ENCODE measurements at regions not wholly inside any gene's neighbourhood (a gene's known extent, or its start where the extent isn't known, plus 50 kb on each side); places are given as distances from the start of the nearest gene placed in this dataset.

GRCh38 chr9:19649336-19650041 lies 139.3 kb downstream of the SLC24A2 start:
- H3K27ac ChIP-seq (ENCODE audit: low read depth in 1 of 3, low read length in 2 of 3) = no peak overlapping the region
- 54 to 68% (median 59%) methylated on average over 4 of the region's 4 CpGs for WGBS, 3 donors
- FAIRE-seq = no peak

DNA sequence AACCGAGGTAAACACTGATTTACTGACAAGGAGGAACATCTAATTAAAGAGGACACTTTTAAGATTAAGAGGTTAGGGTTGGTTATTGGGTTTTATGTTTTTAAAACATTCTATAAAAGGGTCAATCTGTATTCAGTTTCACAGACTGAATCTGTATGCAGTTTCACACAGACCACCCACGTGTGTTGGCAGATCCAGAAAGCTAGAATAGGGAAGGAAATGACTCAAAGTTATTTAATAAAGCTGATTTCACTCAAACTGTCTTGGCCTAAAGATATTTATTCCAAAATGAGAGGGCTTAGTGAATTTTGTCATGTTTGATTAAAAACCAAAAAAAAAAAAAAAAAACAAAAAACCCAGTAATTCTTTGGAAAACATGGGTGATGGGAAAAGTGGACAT lies 140.2 kb downstream of the SLC24A2 start:
- Histone ChIP-seq H3K4me1 (ENCODE audit: control insufficient read depth in 3 of 3, insufficient read depth in 2 of 3, low read depth in 1 of 3, low read length in 2 of 3) (no peaks in the 10 kb centered on the region), H3K27ac (ENCODE audit: low read depth in 1 of 3, low read length in 2 of 3) (no peak overlapping the region), H3K36me3 (ENCODE audit: control insufficient read depth in 3 of 3, insufficient read depth in 2 of 3, low read depth in 1 of 3, low read length in 3 of 3) (no peaks in the 10 kb centered on the region), H3K9me3 (ENCODE audit: control insufficient read depth in 2 of 2, insufficient read depth in 1 of 2, low read depth in 1 of 2, low read length in 1 of 2) (no peaks in the 10 kb centered on the region), H3K27me3 (ENCODE audit: control insufficient read depth in 3 of 3, insufficient read depth in 3 of 3, low read length in 3 of 3) (no peaks in the 10 kb centered on the region), H3K4me3 (ENCODE audit: low read depth in 1 of 3, low read length in 3 of 3) (no peak overlapping the region)
- no peak for DNase-seq
- 16 to 23% (median 23%) methylated on average over 2 of the region's 2 CpGs for WGBS, 3 donors
- FAIRE-seq = no peak

More at GRCh38 chr9:19649336-19650041, 139.3 kb downstream of the SLC24A2 start:
- Histone ChIP-seq H3K9me3 (ENCODE audit: control insufficient read depth in 2 of 2, insufficient read depth in 1 of 2, low read depth in 1 of 2, low read length in 1 of 2) (no peaks in the 10 kb centered on the region), H3K27me3 (ENCODE audit: control insufficient read depth in 3 of 3, insufficient read depth in 3 of 3, low read length in 3 of 3) (no peaks in the 10 kb centered on the region), H3K4me1 (ENCODE audit: control insufficient read depth in 3 of 3, insufficient read depth in 2 of 3, low read depth in 1 of 3, low read length in 2 of 3) (no peaks in the 10 kb centered on the region), H3K4me3 (ENCODE audit: low read depth in 1 of 3, low read length in 3 of 3) (no peak overlapping the region), H3K36me3 (ENCODE audit: control insufficient read depth in 3 of 3, insufficient read depth in 2 of 3, low read depth in 1 of 3, low read length in 3 of 3) (no peaks in the 10 kb centered on the region)
- DNase-seq = no peak

- Histone ChIP-seq H3K27ac (ENCODE audit: low read depth in 1 of 3, low read length in 2 of 3) (no peak overlapping the region), H3K4me1 (ENCODE audit: control insufficient read depth in 3 of 3, insufficient read depth in 2 of 3, low read depth in 1 of 3, low read length in 2 of 3) (no peaks in the 10 kb centered on the region), H3K27me3 (ENCODE audit: control insufficient read depth in 3 of 3, insufficient read depth in 3 of 3, low read length in 3 of 3) (no peaks in the 10 kb centered on the region), H3K4me3 (ENCODE audit: low read depth in 1 of 3, low read length in 3 of 3) (no peak overlapping the region), H3K9me3 (ENCODE audit: control insufficient read depth in 2 of 2, insufficient read depth in 1 of 2, low read depth in 1 of 2, low read length in 1 of 2) (no peaks in the 10 kb centered on the region), H3K36me3 (ENCODE audit: control insufficient read depth in 3 of 3, insufficient read depth in 2 of 3, low read depth in 1 of 3, low read length in 3 of 3) (no peaks in the 10 kb centered on the region)
- DNase-seq (no peak), FAIRE-seq (no peak)
These were observed 145.0 kb downstream of the SLC24A2 start for GRCh38 chr9:19643875-19644274.

GRCh38 chr9:19642256-19642655 lies 146.6 kb downstream of the SLC24A2 start:
- no peaks in the 10 kb centered on the region for H3K36me3 ChIP-seq (ENCODE audit: control insufficient read depth in 3 of 3, insufficient read depth in 2 of 3, low read depth in 1 of 3, low read length in 3 of 3)
- FAIRE-seq (no peak), DNase-seq (no peak)
- no peaks in the 10 kb centered on the region for H3K4me1 ChIP-seq (ENCODE audit: control insufficient read depth in 3 of 3, insufficient read depth in 2 of 3, low read depth in 1 of 3, low read length in 2 of 3)
- no peaks in the 10 kb centered on the region for H3K9me3 ChIP-seq (ENCODE audit: control insufficient read depth in 2 of 2, insufficient read depth in 1 of 2, low read depth in 1 of 2, low read length in 1 of 2)
- no peaks in the 10 kb centered on the region for H3K27me3 ChIP-seq (ENCODE audit: control insufficient read depth in 3 of 3, insufficient read depth in 3 of 3, low read length in 3 of 3)
- H3K4me3 ChIP-seq (ENCODE audit: low read depth in 1 of 3, low read length in 3 of 3) = no peak overlapping the region
- 66 to 81% (median 80%) methylated on average over 2 of the region's 2 CpGs for WGBS, 3 donors
- no peak overlapping the region for H3K27ac ChIP-seq (ENCODE audit: low read depth in 1 of 3, low read length in 2 of 3)

DNA sequence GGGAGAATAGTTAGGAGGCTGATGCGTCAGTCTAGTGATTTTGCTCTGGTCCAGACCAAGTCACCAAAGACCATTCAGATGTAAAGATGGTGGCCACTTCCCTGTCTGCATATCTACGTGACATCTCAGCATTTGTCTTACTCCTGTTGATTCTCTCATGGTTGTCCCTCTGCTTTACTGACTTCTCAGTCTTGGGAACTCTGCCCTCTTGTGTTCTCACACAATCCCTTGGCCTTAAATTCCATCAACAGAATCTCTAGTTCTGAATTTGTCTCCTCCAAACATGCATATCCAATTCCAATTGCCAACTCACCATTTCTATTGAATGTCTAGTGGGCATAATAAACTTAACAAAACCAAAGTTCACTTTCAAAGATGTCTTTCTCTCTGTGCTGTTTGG lies 147.8 kb downstream of the SLC24A2 start:
- Histone ChIP-seq H3K9me3 (ENCODE audit: control insufficient read depth in 2 of 2, insufficient read depth in 1 of 2, low read depth in 1 of 2, low read length in 1 of 2) (no peaks in the 10 kb centered on the region), H3K36me3 (ENCODE audit: control insufficient read depth in 3 of 3, insufficient read depth in 2 of 3, low read depth in 1 of 3, low read length in 3 of 3) (no peaks in the 10 kb centered on the region), H3K27me3 (ENCODE audit: control insufficient read depth in 3 of 3, insufficient read depth in 3 of 3, low read length in 3 of 3) (no peaks in the 10 kb centered on the region), H3K4me3 (ENCODE audit: low read depth in 1 of 3, low read length in 3 of 3) (no peak overlapping the region), H3K4me1 (ENCODE audit: control insufficient read depth in 3 of 3, insufficient read depth in 2 of 3, low read depth in 1 of 3, low read length in 2 of 3) (no peaks in the 10 kb centered on the region), H3K27ac (ENCODE audit: low read depth in 1 of 3, low read length in 2 of 3) (no peak overlapping the region)
- 55 to 70% (median 65%) methylated on average over 2 of the region's 2 CpGs for WGBS, 3 donors
- DNase-seq = no peak
- no peak for FAIRE-seq

- no peaks in the 10 kb centered on the region for H3K4me1 ChIP-seq (ENCODE audit: control insufficient read depth in 3 of 3, insufficient read depth in 2 of 3, low read depth in 1 of 3, low read length in 2 of 3)
- no peak for FAIRE-seq
- no peak for DNase-seq
These were observed 148.8 kb downstream of the SLC24A2 start for GRCh38 chr9:19640014-19640413.

DNA sequence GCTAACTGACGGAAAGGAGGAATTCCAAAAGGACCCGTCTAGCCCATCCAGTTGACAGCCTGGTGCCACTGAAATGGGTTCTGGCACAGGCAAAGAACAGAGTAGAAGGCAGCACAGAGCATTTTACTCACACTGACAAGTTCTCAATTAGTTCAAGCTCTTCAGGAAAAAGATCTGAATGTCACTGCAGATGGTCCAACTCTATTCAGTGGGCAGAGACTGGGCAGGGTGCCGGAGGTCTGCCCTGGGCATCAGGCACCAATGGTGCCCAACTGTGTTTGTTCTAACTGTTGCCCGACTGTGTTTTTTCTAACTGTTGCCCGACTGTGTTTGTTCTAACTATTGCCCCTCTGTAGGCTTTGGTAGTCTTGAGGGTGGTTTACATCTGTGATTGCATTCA lies 151.8 kb downstream of the SLC24A2 start:
- H3K36me3 ChIP-seq (ENCODE audit: control insufficient read depth in 3 of 3, insufficient read depth in 2 of 3, low read depth in 1 of 3, low read length in 3 of 3) = no peaks in the 10 kb centered on the region
- no peaks in the 10 kb centered on the region for H3K9me3 ChIP-seq (ENCODE audit: control insufficient read depth in 2 of 2, insufficient read depth in 1 of 2, low read depth in 1 of 2, low read length in 1 of 2)
- H3K27ac ChIP-seq (ENCODE audit: low read depth in 1 of 3, low read length in 2 of 3) = no peak overlapping the region
- FAIRE-seq (no peak), DNase-seq (no peak)
- no peaks in the 10 kb centered on the region for H3K27me3 ChIP-seq (ENCODE audit: control insufficient read depth in 3 of 3, insufficient read depth in 3 of 3, low read length in 3 of 3)
- H3K4me3 ChIP-seq (ENCODE audit: low read depth in 1 of 3, low read length in 3 of 3) = no peak overlapping the region
- 79 to 86% (median 80%) methylated on average over 5 of the region's 5 CpGs for whole genome bisulfite sequencing, 3 donors
- H3K4me1 ChIP-seq (ENCODE audit: control insufficient read depth in 3 of 3, insufficient read depth in 2 of 3, low read depth in 1 of 3, low read length in 2 of 3) = no peaks in the 10 kb centered on the region

More at GRCh38 chr9:19640014-19640413, 148.8 kb downstream of the SLC24A2 start:
- no peak overlapping the region for H3K27ac ChIP-seq (ENCODE audit: low read depth in 1 of 3, low read length in 2 of 3)
- no peaks in the 10 kb centered on the region for H3K36me3 ChIP-seq (ENCODE audit: control insufficient read depth in 3 of 3, insufficient read depth in 2 of 3, low read depth in 1 of 3, low read length in 3 of 3)
- H3K9me3 ChIP-seq (ENCODE audit: control insufficient read depth in 2 of 2, insufficient read depth in 1 of 2, low read depth in 1 of 2, low read length in 1 of 2) = no peaks in the 10 kb centered on the region
- H3K4me3 ChIP-seq (ENCODE audit: low read depth in 1 of 3, low read length in 3 of 3) = no peak overlapping the region
- no peaks in the 10 kb centered on the region for H3K27me3 ChIP-seq (ENCODE audit: control insufficient read depth in 3 of 3, insufficient read depth in 3 of 3, low read length in 3 of 3)

GRCh38 chr9:19634881-19635280 lies 154.0 kb downstream of the SLC24A2 start:
- no peak for FAIRE-seq
- Histone ChIP-seq H3K36me3 (ENCODE audit: control insufficient read depth in 3 of 3, insufficient read depth in 2 of 3, low read depth in 1 of 3, low read length in 3 of 3) (no peaks in the 10 kb centered on the region), H3K27me3 (ENCODE audit: control insufficient read depth in 3 of 3, insufficient read depth in 3 of 3, low read length in 3 of 3) (no peaks in the 10 kb centered on the region), H3K4me1 (ENCODE audit: control insufficient read depth in 3 of 3, insufficient read depth in 2 of 3, low read depth in 1 of 3, low read length in 2 of 3) (no peaks in the 10 kb centered on the region), H3K9me3 (ENCODE audit: control insufficient read depth in 2 of 2, insufficient read depth in 1 of 2, low read depth in 1 of 2, low read length in 1 of 2) (no peaks in the 10 kb centered on the region), H3K27ac (ENCODE audit: low read depth in 1 of 3, low read length in 2 of 3) (no peak overlapping the region), H3K4me3 (ENCODE audit: low read depth in 1 of 3, low read length in 3 of 3) (no peak overlapping the region)
- no peak for DNase-seq
- WGBS, 3 donors = 51 to 61% (median 53%) methylated on average over 2 of the region's 2 CpGs

GRCh38 chr9:19631181-19631580 lies 157.7 kb downstream of the SLC24A2 start:
- Histone ChIP-seq H3K9me3 (ENCODE audit: control insufficient read depth in 2 of 2, insufficient read depth in 1 of 2, low read depth in 1 of 2, low read length in 1 of 2) (no peaks in the 10 kb centered on the region), H3K4me3 (ENCODE audit: low read depth in 1 of 3, low read length in 3 of 3) (no peak overlapping the region), H3K4me1 (ENCODE audit: control insufficient read depth in 3 of 3, insufficient read depth in 2 of 3, low read depth in 1 of 3, low read length in 2 of 3) (no peaks in the 10 kb centered on the region), H3K36me3 (ENCODE audit: control insufficient read depth in 3 of 3, insufficient read depth in 2 of 3, low read depth in 1 of 3, low read length in 3 of 3) (no peaks in the 10 kb centered on the region), H3K27me3 (ENCODE audit: control insufficient read depth in 3 of 3, insufficient read depth in 3 of 3, low read length in 3 of 3) (no peaks in the 10 kb centered on the region), H3K27ac (ENCODE audit: low read depth in 1 of 3, low read length in 2 of 3) (no peak overlapping the region)
- WGBS, 3 donors = 39 to 58% (median 48%) methylated on average over 3 of the region's 3 CpGs
- DNase-seq = no peak
- no peak for FAIRE-seq

Measured in small intestine (tissue), 7 donors.